Neural progenitor cell (in vitro differentiated cells): ENCODE measurements at regions not wholly inside any gene's neighbourhood (a gene's known extent, or its start where the extent isn't known, plus 50 kb on each side); places are given as distances from the start of the nearest gene placed in this dataset.

Experiments
- DNase-seq: peaks from one replicate; pipeline ENCODE4 v3.0.0-alpha.2; 2016; ENCODE audit warnings: low spot score
- H2AFZ ChIP-seq: fragments of 200-600 bp; sonication (generic); replicated peaks from 2 replicates; pipeline ENCODE4 v1.6.1; 2016; ENCODE audit warnings: antibody characterized with exemption
- H3F3A ChIP-seq: fragments of 200-600 bp; sonication (generic); 2 replicates; pipeline ENCODE4 v1.6.1; 2016; ENCODE audit warnings: antibody characterized with exemption, low read depth
- H3K27ac ChIP-seq: fragments of 200-600 bp; sonication (generic); 2 replicates; pipeline ENCODE4 v1.5.1; 2016; ENCODE audit warnings: mild to moderate bottlenecking
- H3K27me3 ChIP-seq: fragments of 200-600 bp; sonication (generic); 2 replicates; pipeline ENCODE4 v1.6.1; 2016; ENCODE audit warnings: mild to moderate bottlenecking, moderate library complexity
- H3K36me3 ChIP-seq: fragments of 200-600 bp; sonication (generic); 2 replicates; pipeline ENCODE4 v1.5.1; 2016
- H3K4me1 ChIP-seq: fragments of 200-600 bp; sonication (generic); 2 replicates; pipeline ENCODE4 v1.6.1; 2016; ENCODE audit warnings: mixed run types
- H3K4me2 ChIP-seq: fragments of 200-600 bp; sonication (generic); 2 replicates; pipeline ENCODE4 v1.6.1; 2016
- H3K4me3 ChIP-seq: fragments of 200-600 bp; sonication (generic); 2 replicates; pipeline ENCODE4 v1.5.1; 2016
- H3K79me2 ChIP-seq: fragments of 200-600 bp; sonication (generic); 2 replicates; pipeline ENCODE4 v1.6.1; 2016; ENCODE audit warnings: low read depth
- H3K9ac ChIP-seq: fragments of 200-600 bp; sonication (generic); 2 replicates; pipeline ENCODE4 v1.6.1; 2016
- H3K9me3 ChIP-seq: fragments of 200-600 bp; sonication (generic); 2 replicates; pipeline ENCODE4 v1.5.1; 2016; ENCODE audit warnings: low read depth
- H4K20me1 ChIP-seq: fragments of 200-600 bp; sonication (generic); 2 replicates; pipeline ENCODE4 v1.6.1; 2016; ENCODE audit warnings: low read depth
- H3K27ac Mint-ChIP-seq: 3 replicates; pipeline ENCODE4 v1.8.0; 2021; ENCODE audit warnings: mixed read lengths
- H3K27me3 Mint-ChIP-seq: 2 replicates; pipeline ENCODE4 v1.8.0; 2022; ENCODE audit warnings: low read depth, mild to moderate bottlenecking, inconsistent platforms, moderate library complexity, mixed read lengths; ENCODE audit not compliant: insufficient read depth
- H3K36me3 Mint-ChIP-seq: 3 replicates; pipeline ENCODE4 v1.8.0; 2021; ENCODE audit warnings: mixed read lengths
- H3K4me1 Mint-ChIP-seq: 3 replicates; pipeline ENCODE4 v1.8.0; 2021; ENCODE audit warnings: mixed read lengths
- H3K4me3 Mint-ChIP-seq: 3 replicates; pipeline ENCODE4 v1.8.0; 2021; ENCODE audit warnings: mild to moderate bottlenecking, moderate library complexity, mixed read lengths
- H3K9me3 Mint-ChIP-seq: 3 replicates; pipeline ENCODE4 v1.8.0; 2020; ENCODE audit warnings: mixed read lengths
- CTCF ChIP-seq: fragments of 200-600 bp; sonication (generic); IDR thresholded peaks from 2 replicates; pipeline ENCODE4 v1.5.1; 2017; ENCODE audit warnings: antibody characterized with exemption, mild to moderate bottlenecking
- EZH2 ChIP-seq: fragments of 200-600 bp; sonication (generic); IDR thresholded peaks from 2 replicates; pipeline ENCODE4 v1.6.1; 2017; ENCODE audit warnings: antibody characterized with exemption, mild to moderate bottlenecking, moderate library complexity
- EZH2phosphoT487 ChIP-seq: fragments of 200-600 bp; sonication (generic); IDR thresholded peaks from 2 replicates; pipeline ENCODE4 v1.6.1; 2017; ENCODE audit warnings: antibody characterized with exemption

- H3K27me3 Mint-ChIP-seq, result peaks cover 2% of the 10 kb centered on the region
Measured at GRCh38 chr2:217279140-217279539, 419.3 kb upstream of the TNP1 start.

GRCh38 chr2:217277646-217278398, 418.0 kb upstream of the TNP1 start:
- Histone ChIP-seq H3K4me3 (no peak overlapping the region), H3K27ac (no peak overlapping the region), H2AFZ (no peak overlapping the region), H3F3A (no peaks in the 10 kb centered on the region), H4K20me1 (no peaks in the 10 kb centered on the region), H3K27me3 (peaks cover 40% of the 10 kb centered on the region), H3K79me2 (no peaks in the 10 kb centered on the region), H3K4me1 (no peaks in the 10 kb centered on the region), H3K36me3 (no peaks in the 10 kb centered on the region), H3K4me2 (no peak overlapping the region), H3K9me3 (no peaks in the 10 kb centered on the region), H3K9ac (no peak overlapping the region)
- no peak for DNase-seq
- Mint-ChIP-seq H3K27me3 (peaks cover 4% of the 10 kb centered on the region), H3K36me3 (no peaks in the 10 kb centered on the region), H3K9me3 (peaks cover 6% of the 10 kb centered on the region), H3K27ac (no peak overlapping the region), H3K4me1 (no peaks in the 10 kb centered on the region), H3K4me3 (no peak overlapping the region)
- TF ChIP-seq CTCF, result no peak
- no peak for TF ChIP-seq EZH2
- TF ChIP-seq EZH2phosphoT487, result no peak

More at GRCh38 chr2:217279140-217279539, 419.3 kb upstream of the TNP1 start:
- Histone ChIP-seq H3K4me3 (no peak overlapping the region), H3K4me2 (no peak overlapping the region), H3F3A (no peaks in the 10 kb centered on the region), H3K36me3 (no peaks in the 10 kb centered on the region), H3K27me3 (peaks cover 26% of the 10 kb centered on the region), H3K27ac (no peak overlapping the region), H4K20me1 (no peaks in the 10 kb centered on the region), H3K4me1 (no peaks in the 10 kb centered on the region), H3K9ac (no peak overlapping the region), H3K79me2 (no peaks in the 10 kb centered on the region), H3K9me3 (no peaks in the 10 kb centered on the region), H2AFZ (no peak overlapping the region)
- Mint-ChIP-seq H3K4me3 (no peak overlapping the region), H3K36me3 (no peaks in the 10 kb centered on the region), H3K4me1 (no peaks in the 10 kb centered on the region), H3K27ac (no peak overlapping the region), H3K9me3 (peaks cover 4% of the 10 kb centered on the region)
- no peak for DNase-seq
- no peak for TF ChIP-seq EZH2
- TF ChIP-seq EZH2phosphoT487, result no peak
- no peak for TF ChIP-seq CTCF

GRCh38 chr2:217276433-217276832, 416.6 kb upstream of the TNP1 start:
- H3K9me3 Mint-ChIP-seq, result peaks cover 7% of the 10 kb centered on the region
- no peaks in the 10 kb centered on the region for H3K36me3 Mint-ChIP-seq
- Histone ChIP-seq H3K36me3 (no peaks in the 10 kb centered on the region), H3K27me3 (peaks cover 52% of the 10 kb centered on the region), H3F3A (no peaks in the 10 kb centered on the region), H3K9ac (no peak overlapping the region), H3K4me1 (no peaks in the 10 kb centered on the region), H4K20me1 (no peaks in the 10 kb centered on the region), H3K27ac (no peak overlapping the region), H3K9me3 (no peaks in the 10 kb centered on the region), H3K79me2 (no peaks in the 10 kb centered on the region), H2AFZ (no peak overlapping the region), H3K4me2 (no peak overlapping the region), H3K4me3 (no peak overlapping the region)
- peaks cover 7% of the 10 kb centered on the region for H3K27me3 Mint-ChIP-seq
- DNase-seq, result no peak
- TF ChIP-seq CTCF, result no peak
- no peak for TF ChIP-seq EZH2
- no peak for TF ChIP-seq EZH2phosphoT487
- H3K27ac Mint-ChIP-seq, result no peak overlapping the region
- H3K4me1 Mint-ChIP-seq, result no peaks in the 10 kb centered on the region
- H3K4me3 Mint-ChIP-seq, result no peak overlapping the region
